Cerebellar cortex (tissue), 1 donor: ENCODE measurements at regions not wholly inside any gene's neighbourhood (a gene's known extent, or its start where the extent isn't known, plus 50 kb on each side); places are given as distances from the start of the nearest gene placed in this dataset.
A peak's percentile ranks its signal among the peaks of the same experiment; 100 is the strongest.

ENCODE experiments used
- DNase-seq: peaks from one replicate; pipeline ENCODE4 v3.0.0-alpha.2; 2015; ENCODE audit warnings: low spot score

- DNase-seq = no peak
These were observed 52.3 kb downstream of the HDGFL1 start for GRCh38 chr6:22621701-22622100.

- no peak for DNase-seq
These were observed 53.0 kb downstream of the HDGFL1 start for GRCh38 chr6:22622351-22622750.

GRCh38 chr6:22622813-22623212 lies 53.4 kb downstream of the HDGFL1 start:
- DNase-seq = no peak

DNA sequence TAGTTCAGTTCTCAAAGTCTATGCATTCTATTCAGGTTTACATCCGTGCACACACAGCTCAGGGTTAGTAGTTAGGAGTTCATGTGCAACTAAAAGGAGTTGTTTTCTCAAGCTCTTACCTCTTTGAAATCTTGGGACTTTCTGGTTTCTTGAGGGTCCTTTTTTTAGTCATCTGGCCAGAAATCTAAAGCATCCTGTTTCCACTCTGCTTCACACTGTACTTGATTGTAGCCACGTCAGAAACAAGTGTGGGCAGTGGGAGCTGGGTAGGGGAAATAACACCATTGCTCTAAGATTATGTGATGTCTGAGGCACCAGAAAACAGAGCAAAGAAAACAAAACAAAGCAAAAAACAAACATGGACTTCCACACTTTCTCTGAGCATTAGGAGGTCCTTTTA lies 58.3 kb downstream of the HDGFL1 start:
- no peak for DNase-seq

GRCh38 chr6:22631091-22631490 lies 61.7 kb downstream of the HDGFL1 start:
- no peak for DNase-seq

DNA sequence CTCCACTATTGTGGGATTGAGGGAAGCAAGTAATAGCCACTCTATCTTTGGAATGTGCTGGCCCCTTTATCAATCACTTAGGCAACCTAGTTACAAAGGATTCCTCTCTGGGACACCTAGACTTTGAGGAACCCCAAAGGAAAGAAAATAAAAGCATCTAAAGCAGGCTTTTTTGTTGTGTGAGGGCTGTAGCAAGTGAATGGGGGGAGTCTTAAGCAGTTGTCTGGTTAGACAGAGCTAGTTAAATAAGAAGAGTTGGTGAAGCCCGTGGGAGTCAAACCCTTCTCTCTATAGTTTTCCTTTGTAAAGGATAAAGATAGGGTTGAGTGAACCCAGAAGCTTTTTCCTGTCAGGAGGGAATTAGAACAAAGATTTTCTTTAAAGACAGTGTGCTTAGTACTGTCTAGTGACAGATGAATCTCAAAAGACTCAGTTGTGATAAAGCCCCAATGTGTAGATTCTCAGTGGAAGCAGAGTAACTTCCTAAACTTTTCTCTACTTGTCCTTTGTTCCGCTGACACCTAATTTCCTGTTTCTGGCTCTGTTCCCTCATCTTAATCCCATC lies 63.3 kb downstream of the HDGFL1 start:
- no peak for DNase-seq

DNA sequence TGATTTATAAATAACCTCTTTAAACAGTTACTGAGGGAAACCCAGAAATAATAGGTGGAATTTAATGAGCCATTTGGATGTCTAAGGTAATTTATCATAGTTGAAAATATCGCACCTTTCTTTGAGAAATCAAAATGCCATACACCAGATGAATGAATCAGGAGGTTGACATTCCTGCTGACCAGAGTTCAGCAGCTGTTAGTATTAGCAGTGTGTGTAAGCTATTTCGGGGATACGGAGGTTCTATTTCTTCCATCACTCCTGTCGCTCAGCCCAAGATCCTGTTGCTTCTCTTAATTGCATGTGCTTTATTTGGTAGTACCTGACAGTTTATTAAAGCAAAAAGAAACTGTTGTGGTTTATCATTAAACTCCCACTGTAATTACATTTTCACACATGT lies 67.1 kb downstream of the HDGFL1 start:
- no peak for DNase-seq

GRCh38 chr6:22637782-22638181 lies 68.4 kb downstream of the HDGFL1 start:
- DNase-seq = no peak

DNA sequence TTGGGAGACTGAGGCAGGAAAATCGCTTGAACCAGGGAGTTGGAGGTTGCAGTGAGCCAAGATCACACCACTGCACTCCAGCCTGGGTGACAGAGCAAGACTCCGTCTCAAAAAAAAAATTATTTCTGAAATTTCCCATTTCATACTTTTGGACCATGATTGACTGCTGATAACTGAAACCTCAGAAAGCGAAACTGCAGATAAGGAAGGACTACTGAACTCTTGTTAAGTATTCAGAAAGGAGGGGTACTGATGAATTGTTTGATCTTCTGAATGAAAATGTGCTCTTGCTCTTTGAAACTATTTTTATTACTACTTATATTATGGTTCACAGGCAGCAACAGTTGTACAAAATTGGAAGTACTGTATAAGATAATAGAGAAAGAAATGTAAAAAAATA lies 69.0 kb downstream of the HDGFL1 start:
- no peak for DNase-seq

GRCh38 chr6:22642254-22642653 lies 72.9 kb downstream of the HDGFL1 start:
- DNase-seq = no peak

GRCh38 chr6:22643780-22644179 lies 74.4 kb downstream of the HDGFL1 start:
- no peak for DNase-seq

GRCh38 chr6:22647719-22648118 lies 78.4 kb downstream of the HDGFL1 start:
- DNase-seq = peak; percentile 2

DNA sequence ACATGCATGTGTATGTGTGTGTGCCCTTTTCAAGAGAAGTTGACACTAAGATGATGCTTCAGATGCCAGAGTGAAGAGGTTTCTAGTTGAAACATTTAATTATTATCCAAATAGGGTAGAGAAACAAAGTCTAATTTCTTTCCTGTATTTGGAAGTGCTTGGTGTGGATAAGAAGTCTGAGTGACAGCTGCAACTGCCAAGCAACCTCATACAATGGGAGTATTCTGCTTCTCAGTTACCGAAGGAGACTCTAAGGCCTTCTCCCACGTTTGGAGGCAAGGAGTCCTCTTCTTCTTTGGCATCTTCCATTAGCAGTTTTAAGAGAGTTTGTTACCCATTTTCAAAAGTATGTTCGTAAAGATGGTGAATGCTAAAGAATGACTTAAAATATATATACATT lies 82.4 kb downstream of the HDGFL1 start:
- no peak for DNase-seq

- no peak for DNase-seq
These were observed 84.7 kb downstream of the HDGFL1 start for GRCh38 chr6:22653980-22654610.

- DNase-seq = no peak
These were observed 87.5 kb downstream of the HDGFL1 start for GRCh38 chr6:22656706-22657351.

DNA sequence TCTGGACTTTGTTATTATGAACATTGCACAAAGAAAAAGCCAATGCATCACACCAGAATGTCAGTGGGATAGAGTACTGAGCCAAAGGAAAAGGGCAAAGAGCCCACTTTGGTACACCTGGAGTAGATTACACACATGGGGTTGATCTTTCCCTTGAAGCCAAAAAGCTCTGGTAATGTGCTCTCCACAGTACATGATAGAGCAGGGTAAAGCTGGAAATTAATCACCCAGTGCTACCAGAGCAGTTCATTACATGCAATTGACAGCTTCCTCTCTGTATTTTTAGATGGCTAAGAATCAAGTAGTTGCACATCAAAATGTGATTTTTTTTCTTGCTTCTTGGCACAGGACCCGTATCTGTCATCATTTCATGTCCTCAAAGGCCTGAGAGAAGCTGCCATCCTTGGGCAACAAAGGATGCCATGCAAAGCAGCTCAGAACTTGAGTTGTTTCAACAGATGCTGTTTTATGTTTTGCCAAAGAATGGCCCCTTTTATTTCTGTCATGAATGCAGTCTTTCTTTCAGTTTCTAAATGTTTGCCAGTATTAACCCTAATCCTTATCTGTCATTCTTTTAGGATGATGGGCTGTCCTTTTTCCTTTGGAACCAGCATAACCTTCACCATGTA lies 88.1 kb downstream of the HDGFL1 start:
- DNase-seq = peak; percentile 7

GRCh38 chr6:22658183-22658582 lies 88.8 kb downstream of the HDGFL1 start:
- DNase-seq = no peak

DNA sequence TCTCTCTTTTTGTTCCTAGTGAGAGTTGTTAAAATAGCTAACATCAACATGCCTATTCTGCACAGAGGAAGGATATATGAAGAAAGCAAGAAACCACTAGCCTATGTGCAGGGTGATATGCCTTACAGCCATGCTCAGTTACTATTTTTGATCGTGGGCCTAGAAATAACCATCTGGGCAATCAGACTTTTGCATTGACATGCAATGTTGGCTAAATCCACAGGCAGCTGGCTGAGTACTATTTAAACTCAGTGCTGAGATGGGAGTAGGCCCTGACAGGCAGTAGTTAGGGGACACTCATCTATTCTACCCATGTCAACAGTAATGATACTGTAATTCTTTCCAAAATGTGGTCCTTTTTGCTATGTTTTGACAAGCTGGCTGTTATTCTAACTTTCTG lies 89.6 kb downstream of the HDGFL1 start:
- no peak for DNase-seq

DNA sequence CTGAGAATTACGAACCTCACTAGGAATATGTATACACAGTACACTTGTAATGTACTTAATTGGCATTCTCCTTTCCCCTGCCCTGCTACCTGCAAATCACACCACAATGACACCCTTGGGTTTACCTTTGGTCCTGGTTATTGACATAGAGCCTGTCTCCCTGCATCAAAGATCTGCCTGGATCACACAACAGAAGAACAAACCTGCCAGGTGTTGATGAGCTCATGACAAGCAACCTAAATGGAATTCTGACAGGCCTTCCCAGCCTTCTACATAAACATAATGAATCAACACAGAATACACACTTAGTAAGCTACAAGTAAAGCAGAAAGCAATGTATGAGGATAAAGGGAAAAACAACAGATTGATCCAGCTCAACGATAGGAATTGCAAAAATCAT lies 95.6 kb downstream of the HDGFL1 start:
- DNase-seq = no peak

GRCh38 chr6:22666021-22666420 lies 96.7 kb downstream of the HDGFL1 start:
- DNase-seq = no peak

- no peak for DNase-seq
These were observed 97.2 kb downstream of the HDGFL1 start for GRCh38 chr6:22666586-22666985.

- no peak for DNase-seq
These were observed 98.5 kb downstream of the HDGFL1 start for GRCh38 chr6:22667855-22668254.

GRCh38 chr6:22668307-22668706 lies 98.9 kb downstream of the HDGFL1 start:
- no peak for DNase-seq
